Nephron (organoid): ENCODE measurements at regions not wholly inside any gene's neighbourhood (a gene's known extent, or its start where the extent isn't known, plus 50 kb on each side); places are given as distances from the start of the nearest gene placed in this dataset.
"Not testable (repeated sequence)": the region's sequence is repeated elsewhere in the genome, so short reads cannot be mapped to it uniquely, and the experiment has no call there.

ENCODE experiments used
- H3K27ac Mint-ChIP-seq, 3 experiments: 2 replicates each; pipeline ENCODE4 v1.8.0; 2020; ENCODE audit warnings: mixed read lengths in 3 of 3, mild to moderate bottlenecking in 2 of 3, moderate library complexity in 1 of 3
- H3K27me3 Mint-ChIP-seq: 2 replicates; pipeline ENCODE4 v1.8.0; 2021; ENCODE audit warnings: low read depth, mild to moderate bottlenecking, moderate library complexity, mixed read lengths
- H3K36me3 Mint-ChIP-seq: 2 replicates; pipeline ENCODE4 v1.8.0; 2020; ENCODE audit warnings: low read depth, mixed read lengths
- H3K4me1 Mint-ChIP-seq: 2 replicates; pipeline ENCODE4 v1.8.0; 2020; ENCODE audit warnings: mixed read lengths
- H3K4me3 Mint-ChIP-seq, 3 experiments: 2 replicates each; pipeline ENCODE4 v1.8.0; 2020; ENCODE audit warnings: mild to moderate bottlenecking in 3 of 3, mixed read lengths in 3 of 3, moderate library complexity in 2 of 3
- H3K9me3 Mint-ChIP-seq: 2 replicates; pipeline ENCODE4 v1.8.0; 2020; ENCODE audit warnings: mixed read lengths
- TF ChIP-seq, protein P1 (sequence below), 3 experiments: fragments of 200-600 bp; sonication (generic); IDR thresholded peaks; one replicate each; pipeline ENCODE4 v1.5.0; 2021; ENCODE audit warnings: antibody characterized with exemption in 3 of 3; ENCODE audit not compliant: unreplicated experiment in 3 of 3

DNA sequence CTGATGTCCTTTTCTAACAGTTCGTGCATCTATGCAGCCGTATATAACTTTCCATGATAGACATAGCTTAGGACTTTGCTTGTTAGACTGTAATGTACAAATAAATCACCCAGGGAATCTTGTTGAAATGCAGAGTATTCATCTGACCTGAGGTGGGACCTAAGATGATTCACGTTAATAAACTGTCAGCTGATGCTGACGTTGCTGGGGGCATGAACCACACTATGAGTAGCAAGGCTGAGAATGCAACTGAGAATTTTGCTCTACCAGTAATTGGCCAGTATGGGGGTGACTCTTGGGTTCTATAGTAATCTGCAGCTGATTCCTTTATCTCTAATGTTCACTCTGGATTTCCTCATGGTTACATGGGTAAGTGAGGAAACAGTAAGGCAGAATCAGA, 130.1 kb upstream of the MALRD1 start:
- H3K27ac Mint-ChIP-seq: no peak overlapping the region
- no peaks in the 10 kb centered on the region for H3K36me3 Mint-ChIP-seq
- H3K4me3 Mint-ChIP-seq: no peak overlapping the region

DNA sequence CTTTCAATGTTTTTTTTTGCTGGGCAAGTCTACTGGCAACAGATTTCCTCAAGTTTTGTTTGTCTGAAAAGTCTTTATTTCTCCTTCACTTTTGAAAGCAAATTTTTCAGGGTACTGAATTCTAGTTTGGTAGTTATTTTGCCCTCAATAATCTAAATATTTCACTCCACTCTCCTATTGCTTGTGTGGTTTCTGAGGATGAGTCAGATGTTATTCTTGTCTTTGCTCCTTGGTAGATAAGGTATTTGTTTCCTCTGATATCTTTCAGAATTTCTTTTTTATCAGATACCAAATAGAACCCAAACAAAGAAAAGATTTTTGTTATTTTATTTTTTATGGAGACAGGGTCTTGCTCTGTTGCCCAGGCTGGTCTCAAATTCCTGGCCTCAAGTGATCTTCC, 99.2 kb upstream of the MALRD1 start:
- Mint-ChIP-seq H3K27ac (no peak overlapping the region), H3K4me1 (no peaks in the 10 kb centered on the region), H3K27me3 (no peaks in the 10 kb centered on the region), H3K36me3 (no peaks in the 10 kb centered on the region), H3K9me3 (peaks cover 4% of the 10 kb centered on the region), H3K4me3 (no peak overlapping the region)
- TF ChIP-seq, protein P1, sequence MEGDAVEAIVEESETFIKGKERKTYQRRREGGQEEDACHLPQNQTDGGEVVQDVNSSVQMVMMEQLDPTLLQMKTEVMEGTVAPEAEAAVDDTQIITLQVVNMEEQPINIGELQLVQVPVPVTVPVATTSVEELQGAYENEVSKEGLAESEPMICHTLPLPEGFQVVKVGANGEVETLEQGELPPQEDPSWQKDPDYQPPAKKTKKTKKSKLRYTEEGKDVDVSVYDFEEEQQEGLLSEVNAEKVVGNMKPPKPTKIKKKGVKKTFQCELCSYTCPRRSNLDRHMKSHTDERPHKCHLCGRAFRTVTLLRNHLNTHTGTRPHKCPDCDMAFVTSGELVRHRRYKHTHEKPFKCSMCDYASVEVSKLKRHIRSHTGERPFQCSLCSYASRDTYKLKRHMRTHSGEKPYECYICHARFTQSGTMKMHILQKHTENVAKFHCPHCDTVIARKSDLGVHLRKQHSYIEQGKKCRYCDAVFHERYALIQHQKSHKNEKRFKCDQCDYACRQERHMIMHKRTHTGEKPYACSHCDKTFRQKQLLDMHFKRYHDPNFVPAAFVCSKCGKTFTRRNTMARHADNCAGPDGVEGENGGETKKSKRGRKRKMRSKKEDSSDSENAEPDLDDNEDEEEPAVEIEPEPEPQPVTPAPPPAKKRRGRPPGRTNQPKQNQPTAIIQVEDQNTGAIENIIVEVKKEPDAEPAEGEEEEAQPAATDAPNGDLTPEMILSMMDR (IDR thresholded peaks at IDR 0.05; ENCODE audit: unreplicated experiment in 3 of 3): no peak

More for the DNA sequence above, 130.1 kb upstream of the MALRD1 start:
- TF ChIP-seq, protein P1 (IDR thresholded peaks at IDR 0.05; ENCODE audit: unreplicated experiment in 3 of 3): no peak
- Mint-ChIP-seq H3K27me3 (peaks cover 3% of the 10 kb centered on the region), H3K9me3 (no peaks in the 10 kb centered on the region), H3K4me1 (no peaks in the 10 kb centered on the region)

DNA sequence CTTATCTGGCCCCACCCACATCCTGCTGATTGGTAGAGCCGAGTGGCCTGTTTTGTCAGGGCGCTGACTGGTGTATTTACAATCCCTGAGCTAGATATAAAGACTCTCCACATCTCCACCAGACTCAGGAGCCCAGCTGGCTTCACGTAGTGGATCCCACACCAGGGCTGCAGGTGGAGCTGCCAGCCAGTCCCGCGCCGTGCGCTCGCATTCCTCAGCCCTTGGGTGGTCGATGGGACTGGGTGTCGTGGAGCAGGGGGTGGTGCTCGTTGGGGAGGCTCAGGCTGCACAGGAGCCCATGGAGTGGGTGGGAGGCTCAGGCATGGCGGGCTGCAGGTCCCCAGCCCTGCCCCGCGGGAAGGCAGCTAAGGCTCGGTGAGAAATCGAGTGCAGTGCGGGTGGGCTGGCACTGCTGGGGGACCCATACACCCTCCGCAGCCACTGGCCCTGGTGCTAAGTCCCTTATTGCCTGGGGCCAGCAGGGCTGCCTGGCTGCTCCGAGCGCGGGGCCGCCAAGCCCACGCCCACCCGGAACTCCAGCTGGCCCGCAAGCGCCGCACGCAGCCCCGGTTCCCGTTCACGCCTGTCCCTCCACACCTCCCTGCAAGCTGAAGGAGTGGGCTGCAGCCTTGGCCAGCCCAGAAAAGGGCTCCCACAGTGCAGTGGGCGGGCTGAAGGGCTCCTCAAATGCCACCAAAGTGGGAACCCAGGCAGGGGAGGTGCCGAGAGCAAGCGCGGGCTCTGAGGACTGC, 97.4 kb upstream of the MALRD1 start:
- not testable (repeated sequence) for H3K9me3 Mint-ChIP-seq, H3K4me1 Mint-ChIP-seq, H3K36me3 Mint-ChIP-seq, H3K27me3 Mint-ChIP-seq, H3K4me3 Mint-ChIP-seq, H3K27ac Mint-ChIP-seq

DNA sequence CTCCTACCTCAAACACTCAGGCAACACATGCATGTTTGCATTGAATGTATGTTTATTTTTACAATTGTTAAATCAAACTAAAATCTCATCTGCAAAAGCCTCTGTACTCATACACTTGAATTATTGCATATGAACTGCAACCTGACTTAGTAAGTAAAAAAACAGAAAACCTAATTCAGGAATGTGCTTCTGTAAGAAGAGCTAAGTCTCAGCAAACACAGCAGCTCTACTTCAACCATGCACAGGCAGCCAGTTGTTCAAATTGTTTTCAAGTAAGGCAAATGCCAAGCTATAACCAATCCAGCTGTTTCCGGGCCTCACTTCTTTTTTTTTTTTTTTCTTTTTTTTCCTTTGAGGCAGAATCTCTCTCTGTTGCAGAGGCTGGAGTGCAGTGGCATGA, 93.5 kb upstream of the MALRD1 start:
- Mint-ChIP-seq H3K4me1 (peaks cover 6% of the 10 kb centered on the region), H3K36me3 (no peaks in the 10 kb centered on the region), H3K4me3 (no peak overlapping the region), H3K27me3 (peaks cover 4% of the 10 kb centered on the region), H3K9me3 (no peaks in the 10 kb centered on the region), H3K27ac (peak overlapping the region in 1 of 3 experiments; percentile 43)
- TF ChIP-seq, protein P1 (IDR thresholded peaks at IDR 0.05; ENCODE audit: unreplicated experiment in 3 of 3): no peak

DNA sequence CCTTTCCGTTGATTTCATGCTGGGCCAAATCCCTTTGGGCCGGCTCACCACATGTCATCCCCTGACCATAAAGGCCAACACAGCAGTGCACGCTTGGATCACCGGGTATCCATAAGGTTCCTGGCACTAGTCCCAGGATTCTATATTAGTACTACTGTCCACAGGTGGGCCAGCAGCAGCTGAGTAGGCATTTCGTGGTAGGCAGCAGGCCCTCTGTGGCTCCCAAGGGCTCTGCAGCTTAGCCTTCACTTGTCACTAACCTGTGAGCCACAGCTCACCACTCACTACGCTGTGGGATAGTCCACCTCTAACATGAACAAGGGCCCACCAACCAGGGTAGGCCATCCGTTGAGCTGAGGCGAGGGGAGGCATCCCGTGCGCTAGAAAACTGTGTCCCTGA, 89.2 kb upstream of the MALRD1 start:
- H3K27ac Mint-ChIP-seq: no peak overlapping the region
- H3K4me3 Mint-ChIP-seq: no peak overlapping the region
- no peaks in the 10 kb centered on the region for H3K36me3 Mint-ChIP-seq
- peaks cover 4% of the 10 kb centered on the region for H3K27me3 Mint-ChIP-seq
- TF ChIP-seq, protein P1 (IDR thresholded peaks at IDR 0.05; ENCODE audit: unreplicated experiment in 3 of 3): no peak
- H3K4me1 Mint-ChIP-seq: peaks cover 6% of the 10 kb centered on the region
- H3K9me3 Mint-ChIP-seq: peaks cover 4% of the 10 kb centered on the region

DNA sequence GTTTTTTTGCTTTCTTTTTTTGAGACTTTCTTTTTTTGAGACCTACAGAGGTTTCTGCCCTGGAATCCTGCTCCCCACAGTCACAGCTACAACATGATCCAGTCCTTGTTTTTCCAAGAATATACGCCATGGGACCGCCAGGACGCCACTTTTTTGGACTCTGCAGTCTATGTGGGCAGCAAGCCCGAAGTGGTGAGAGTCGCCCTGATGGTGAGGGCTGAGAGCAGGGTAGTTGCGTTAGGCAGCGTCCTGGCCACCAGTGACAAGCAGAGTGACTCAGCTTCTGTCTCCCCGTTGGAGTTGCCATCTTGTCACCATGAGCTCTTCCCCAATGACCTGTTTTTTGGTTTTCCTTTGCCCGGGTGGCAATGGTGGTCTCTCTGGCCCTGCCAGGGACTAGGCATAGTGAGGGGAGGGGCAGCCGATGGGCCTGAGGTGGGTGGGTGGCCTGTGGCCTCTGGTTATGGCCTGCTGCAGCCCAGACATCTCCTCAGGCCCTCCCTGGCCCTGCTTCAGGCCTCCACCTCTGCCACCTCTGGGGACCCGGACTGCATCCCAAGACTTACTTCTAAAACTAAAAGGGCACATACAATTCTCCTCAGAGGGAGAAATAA, 88.0 kb upstream of the MALRD1 start:
- no peaks in the 10 kb centered on the region for H3K4me1 Mint-ChIP-seq
- TF ChIP-seq, protein P1 (IDR thresholded peaks at IDR 0.05; ENCODE audit: unreplicated experiment in 3 of 3): no peak
- H3K27me3 Mint-ChIP-seq: no peaks in the 10 kb centered on the region
- H3K4me3 Mint-ChIP-seq: no peak overlapping the region
- H3K9me3 Mint-ChIP-seq: peaks cover 4% of the 10 kb centered on the region
- no peak overlapping the region for H3K27ac Mint-ChIP-seq
- H3K36me3 Mint-ChIP-seq: no peaks in the 10 kb centered on the region
